ENCODE measurements at regions not wholly inside any gene's neighbourhood (a gene's known extent, or its start where the extent isn't known, plus 50 kb on each side); places are given as distances from the start of the nearest gene placed in this dataset.
"Not testable (repeated sequence)": the region's sequence is repeated elsewhere in the genome, so short reads cannot be mapped to it uniquely, and the experiment has no call there.

DNA sequence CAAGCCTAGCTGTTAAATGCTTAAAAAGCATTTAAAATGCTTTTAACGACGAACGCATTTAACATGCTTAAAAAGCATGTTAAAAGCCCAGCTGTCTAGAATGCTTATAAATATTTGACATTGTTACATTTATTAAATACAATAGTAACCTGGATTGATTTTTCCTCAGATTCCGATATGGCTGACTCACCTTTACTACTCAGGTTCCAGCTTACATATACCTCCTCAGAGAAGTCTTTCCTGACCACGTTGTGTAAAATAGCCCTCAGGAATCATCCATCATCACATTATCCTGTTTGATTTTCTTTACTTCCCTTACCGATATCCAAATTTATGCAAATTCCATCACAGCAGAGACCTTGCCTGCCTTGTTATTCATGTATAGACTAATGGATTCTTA lies 51.4 kb downstream of the SLC41A2 start:
- DNase-seq: no peak

DNA sequence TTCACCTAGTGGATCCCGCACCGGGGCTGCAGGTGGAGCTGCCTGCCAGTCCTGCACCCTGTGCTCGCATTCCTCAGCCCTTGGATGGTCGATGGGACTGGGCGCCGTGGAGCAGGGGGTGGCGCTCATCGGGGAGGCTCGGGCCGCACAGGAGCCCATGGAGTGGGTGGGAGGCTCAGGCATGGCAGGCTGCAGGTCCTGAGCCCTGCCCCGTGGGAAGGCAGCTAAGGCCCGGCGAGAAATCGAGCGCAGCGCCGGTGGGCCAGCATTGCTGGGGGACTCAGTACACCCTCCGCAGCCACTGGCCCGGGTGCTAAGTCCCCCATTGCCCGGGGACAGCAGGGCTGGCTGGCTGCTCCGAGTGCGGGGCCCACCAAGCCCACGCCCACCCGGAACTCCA lies 52.6 kb downstream of the SLC41A2 start:
- not testable (repeated sequence) for DNase-seq

- no peak for DNase-seq
Observed at GRCh38 chr12:104903648-104904423, 54.3 kb downstream of the SLC41A2 start.

DNA sequence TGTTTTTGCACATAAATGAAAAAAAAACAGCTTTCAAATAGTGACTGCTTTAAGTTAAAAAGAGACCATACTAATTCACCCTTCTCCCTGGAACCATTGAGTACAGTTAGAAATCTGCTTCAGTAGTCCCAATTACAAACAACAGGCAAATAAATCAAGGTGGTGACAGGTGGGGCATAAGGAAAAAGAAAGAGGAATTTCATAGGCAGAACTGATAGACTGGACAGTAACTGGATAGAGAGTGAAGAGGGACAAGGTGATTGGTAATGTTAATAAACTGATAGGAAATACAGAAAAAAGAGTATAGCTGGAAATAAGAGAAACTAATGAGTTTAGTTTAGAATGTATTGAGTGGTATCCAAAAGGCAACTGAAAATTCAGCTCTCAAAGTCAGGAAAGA lies 56.0 kb downstream of the SLC41A2 start:
- no peak for DNase-seq

- DNase-seq: no peak
Observed at GRCh38 chr12:104896710-104897109, 61.4 kb downstream of the SLC41A2 start.

DNA sequence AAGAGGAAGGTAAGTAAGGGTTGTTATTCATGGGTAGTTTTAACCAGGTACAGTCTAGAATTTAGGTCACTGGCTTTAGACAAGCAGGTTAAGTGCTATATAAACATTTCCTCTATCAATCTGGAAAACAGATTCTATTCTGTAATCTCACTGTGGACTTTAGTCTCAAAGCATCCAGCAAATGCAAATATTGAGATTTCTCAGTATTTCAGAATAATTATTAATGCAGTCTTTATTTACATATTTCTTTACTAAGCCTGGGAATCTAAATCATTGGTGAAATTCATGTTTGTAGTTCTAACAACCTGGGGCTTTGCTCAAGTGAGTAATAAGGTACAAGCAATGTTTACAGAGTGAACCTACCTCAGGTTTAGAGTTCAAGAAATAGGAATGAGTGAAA lies 61.9 kb downstream of the SLC41A2 start:
- no peak for DNase-seq

DNA sequence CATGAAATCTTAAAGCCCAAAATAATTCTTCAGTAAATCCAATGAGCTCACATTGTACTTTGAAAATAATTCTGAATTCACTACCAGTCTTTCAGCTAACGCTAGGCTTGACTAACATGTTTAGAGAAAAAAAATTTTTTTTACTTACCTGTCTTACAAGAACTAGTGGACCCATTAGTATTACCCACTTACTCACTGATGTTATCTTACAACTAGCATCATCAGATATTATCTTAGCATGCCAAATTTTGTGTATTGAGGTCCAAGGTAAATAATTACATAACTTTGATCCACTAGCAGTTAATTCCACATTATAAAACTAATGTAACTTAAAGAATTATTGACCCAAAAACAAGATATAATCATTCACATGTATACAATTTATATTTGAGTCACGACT lies 62.7 kb downstream of the SLC41A2 start:
- no peak for DNase-seq

- no peak for DNase-seq
Observed at GRCh38 chr12:104890476-104891096, 67.5 kb downstream of the SLC41A2 start.

- no peak for DNase-seq
Observed at GRCh38 chr12:104889735-104890134, 68.4 kb downstream of the SLC41A2 start.

- no peak for DNase-seq
Observed at GRCh38 chr12:104888892-104889291, 69.2 kb downstream of the SLC41A2 start.

DNA sequence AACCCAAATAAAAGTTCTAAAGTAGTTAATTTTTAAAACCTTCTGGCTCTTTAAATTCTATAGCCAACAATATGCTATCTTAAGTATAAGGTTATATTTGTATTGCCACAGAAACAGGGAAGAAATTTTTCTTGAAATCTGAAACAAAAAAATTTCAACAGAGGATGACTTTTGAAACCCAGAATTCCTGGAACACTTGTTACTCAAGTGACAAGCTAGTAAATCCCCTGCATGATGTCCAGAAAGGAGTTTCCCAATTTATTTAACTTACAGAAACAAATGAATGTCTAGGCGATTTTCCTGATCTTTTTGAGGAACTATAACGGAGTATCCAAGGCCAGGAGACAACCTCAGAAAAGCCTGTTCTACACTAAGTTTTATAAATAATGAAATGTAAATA lies 69.6 kb downstream of the SLC41A2 start:
- DNase-seq: no peak

DNA sequence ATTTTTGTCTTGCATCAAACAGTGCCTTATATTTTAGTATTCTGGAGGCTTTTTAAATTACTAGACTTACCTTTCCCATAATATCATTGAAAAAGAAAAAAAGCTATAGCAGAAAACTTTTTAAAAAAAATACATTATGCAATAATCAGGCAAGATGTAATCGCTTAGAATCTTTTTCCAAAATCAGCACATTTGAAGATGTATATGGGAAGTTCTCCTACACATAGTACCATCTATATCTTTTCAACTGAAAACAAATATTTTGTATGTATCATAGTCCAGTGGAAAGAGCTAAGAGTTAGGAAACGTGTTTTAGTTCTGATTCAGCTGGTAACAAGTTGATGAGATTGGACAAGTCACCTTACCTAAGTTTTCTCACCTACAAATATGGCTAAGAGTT lies 70.6 kb downstream of the SLC41A2 start:
- no peak for DNase-seq

- DNase-seq: no peak
Observed at GRCh38 chr12:104886418-104887401, 71.4 kb downstream of the SLC41A2 start.

GRCh38 chr12:104878858-104879257 lies 79.2 kb downstream of the SLC41A2 start:
- not testable (repeated sequence) for DNase-seq

DNA sequence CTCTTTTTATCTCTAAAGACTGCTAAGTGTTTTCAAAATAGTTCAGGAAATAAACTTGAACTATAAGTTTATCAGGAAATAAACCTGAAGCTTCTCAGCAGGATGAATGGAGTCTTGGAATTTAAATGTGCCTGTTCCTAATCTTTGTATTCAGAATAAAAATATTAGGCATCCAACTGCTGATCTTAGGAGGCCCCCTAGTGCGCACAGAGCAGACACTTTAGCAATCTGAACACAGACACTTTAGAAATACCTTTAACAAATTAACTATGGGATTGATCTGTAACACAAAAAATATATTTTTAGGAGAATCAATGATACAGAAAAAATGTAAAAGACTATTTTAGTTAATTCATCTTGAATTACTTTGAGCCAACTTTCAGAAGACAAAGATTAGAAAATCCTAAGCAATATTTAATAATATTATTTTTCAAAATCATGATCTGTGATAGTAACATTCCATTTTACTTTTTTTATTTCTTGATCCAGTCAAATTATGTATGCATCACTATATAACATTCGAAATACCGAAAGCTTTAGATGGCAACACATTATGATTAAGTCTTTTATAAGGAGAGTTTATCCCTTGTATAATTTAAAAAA lies 80.9 kb downstream of the SLC41A2 start:
- DNase-seq: peak; percentile 60

GRCh38 chr12:104873374-104873773 lies 84.7 kb downstream of the SLC41A2 start:
- DNase-seq: no peak

DNA sequence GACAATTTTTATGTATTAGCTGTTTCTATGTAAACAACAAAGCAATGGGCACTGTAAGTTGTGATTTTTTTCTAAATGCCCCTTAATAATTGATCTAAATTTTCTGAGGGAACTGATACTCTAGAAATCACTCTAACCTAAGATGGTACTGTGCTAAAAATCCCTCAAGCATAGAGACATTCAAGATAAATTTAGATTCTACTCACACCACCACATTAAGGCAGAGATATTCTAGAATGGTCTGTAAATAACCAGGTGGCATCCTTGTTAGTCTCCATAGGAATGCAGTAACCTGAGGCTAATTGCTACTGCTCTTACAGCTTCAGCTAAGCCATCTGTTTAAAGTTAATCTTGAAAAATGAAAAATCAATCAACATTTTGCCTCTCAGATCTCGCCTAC lies 87.3 kb downstream of the SLC41A2 start:
- DNase-seq: no peak

DNA sequence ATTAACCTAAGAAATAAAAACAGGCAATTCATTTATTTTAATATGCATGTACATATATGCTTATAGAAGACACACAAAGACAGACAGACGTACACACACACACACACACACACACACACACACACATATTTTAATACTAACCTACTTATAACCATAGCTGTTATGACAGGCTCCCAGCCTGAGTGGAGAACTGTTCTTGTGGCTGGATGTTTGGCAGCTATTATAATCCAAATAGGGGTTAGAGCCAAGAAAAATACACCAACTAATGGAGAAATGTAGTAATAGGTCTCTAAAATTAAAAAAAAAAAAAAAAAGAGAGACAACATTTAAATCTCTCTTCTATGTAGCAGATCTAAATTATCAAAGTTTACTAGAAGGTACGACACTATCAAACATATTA lies 91.8 kb downstream of the SLC41A2 start:
- DNase-seq: no peak

GRCh38 chr12:104865080-104865479 lies 93.0 kb downstream of the SLC41A2 start:
- no peak for DNase-seq

DNA sequence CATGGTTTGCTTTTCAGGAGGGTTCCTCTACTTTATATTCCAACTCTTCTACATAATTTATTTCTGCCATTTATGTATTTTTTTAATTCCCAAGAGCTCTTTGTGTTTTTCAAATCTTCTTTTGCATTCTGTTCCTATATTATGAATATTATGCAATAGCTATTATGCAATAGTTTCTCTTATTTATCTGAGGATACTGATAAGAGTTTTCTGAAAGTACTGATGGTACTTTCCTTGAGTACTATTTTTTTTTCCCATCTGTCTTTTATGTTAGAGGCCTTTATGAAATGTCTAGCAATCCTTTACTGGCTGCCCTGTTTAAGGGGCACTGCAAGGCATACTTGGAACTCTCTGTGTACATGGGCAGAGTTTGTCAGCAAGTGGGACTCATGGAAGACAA lies 93.4 kb downstream of the SLC41A2 start:
- no peak for DNase-seq

DNA sequence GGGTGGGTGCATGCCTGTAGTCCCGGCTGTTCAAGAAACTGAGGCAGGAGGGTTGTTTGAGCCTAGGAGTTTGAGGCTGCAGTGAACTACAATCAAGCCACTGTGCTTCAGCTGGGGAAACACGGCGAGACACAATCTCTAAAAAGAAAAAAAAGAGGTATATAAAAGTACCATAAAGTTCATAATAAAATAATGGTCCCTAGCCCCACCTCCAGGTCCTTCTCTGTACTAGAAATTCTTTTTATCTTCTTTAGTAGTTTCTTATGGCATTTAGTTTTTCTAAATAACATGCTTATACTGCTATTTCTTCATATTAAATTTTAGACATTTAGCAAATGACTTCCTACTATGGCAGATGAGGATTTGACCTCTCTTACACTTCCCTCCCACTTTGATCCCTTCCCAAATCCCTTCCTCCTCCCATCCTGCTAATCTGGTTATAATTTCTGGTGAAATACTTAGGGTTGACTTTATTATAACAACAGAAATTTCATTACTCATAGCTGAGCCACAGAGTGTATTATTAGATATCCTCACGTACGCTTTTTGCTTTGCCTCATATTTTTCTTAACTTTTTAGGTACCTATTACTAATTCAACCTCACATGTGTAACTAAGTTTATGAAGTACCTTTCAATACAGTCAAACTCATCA lies 94.7 kb downstream of the SLC41A2 start:
- DNase-seq: no peak

Data from hematopoietic multipotent progenitor cell treated with erythropoietin and hydrocortisone succinate and interleukin-3 and kit ligand, for 8 days (in vitro differentiated cells).